ENCODE measurements at regions not wholly inside any gene's neighbourhood (a gene's known extent, or its start where the extent isn't known, plus 50 kb on each side); places are given as distances from the start of the nearest gene placed in this dataset.

DNA sequence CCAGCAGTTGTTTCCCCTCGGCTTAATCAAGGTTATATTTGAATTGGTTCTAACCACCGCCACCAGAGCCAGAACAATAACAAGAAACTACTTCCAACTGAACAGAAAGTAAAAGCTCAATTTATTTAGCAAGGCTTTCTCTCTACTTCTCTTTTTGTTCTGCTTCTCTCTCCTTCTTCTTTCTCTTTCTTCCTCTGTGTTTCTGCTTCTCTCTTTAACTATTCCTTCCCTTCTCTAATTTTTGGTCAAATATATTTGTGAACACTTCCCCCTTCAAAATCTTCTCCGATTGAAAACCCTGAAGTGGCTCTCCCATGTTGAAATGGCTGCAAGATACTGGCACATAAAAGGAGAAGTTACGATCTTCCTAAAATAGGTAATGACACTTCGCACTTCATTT lies 1195.9 kb upstream of the PRKX start:
- no peaks in the 10 kb centered on the region for H3K4me1 Mint-ChIP-seq
- H3K27ac Mint-ChIP-seq (ENCODE audit: unreplicated experiment) = no peak overlapping the region
- H3K27me3 Mint-ChIP-seq (ENCODE audit: low read depth) = no peaks in the 10 kb centered on the region
- H3K36me3 Mint-ChIP-seq (ENCODE audit: low read depth) = no peaks in the 10 kb centered on the region
- no peak overlapping the region for H3K4me3 Mint-ChIP-seq
- TF ChIP-seq, protein P1, sequence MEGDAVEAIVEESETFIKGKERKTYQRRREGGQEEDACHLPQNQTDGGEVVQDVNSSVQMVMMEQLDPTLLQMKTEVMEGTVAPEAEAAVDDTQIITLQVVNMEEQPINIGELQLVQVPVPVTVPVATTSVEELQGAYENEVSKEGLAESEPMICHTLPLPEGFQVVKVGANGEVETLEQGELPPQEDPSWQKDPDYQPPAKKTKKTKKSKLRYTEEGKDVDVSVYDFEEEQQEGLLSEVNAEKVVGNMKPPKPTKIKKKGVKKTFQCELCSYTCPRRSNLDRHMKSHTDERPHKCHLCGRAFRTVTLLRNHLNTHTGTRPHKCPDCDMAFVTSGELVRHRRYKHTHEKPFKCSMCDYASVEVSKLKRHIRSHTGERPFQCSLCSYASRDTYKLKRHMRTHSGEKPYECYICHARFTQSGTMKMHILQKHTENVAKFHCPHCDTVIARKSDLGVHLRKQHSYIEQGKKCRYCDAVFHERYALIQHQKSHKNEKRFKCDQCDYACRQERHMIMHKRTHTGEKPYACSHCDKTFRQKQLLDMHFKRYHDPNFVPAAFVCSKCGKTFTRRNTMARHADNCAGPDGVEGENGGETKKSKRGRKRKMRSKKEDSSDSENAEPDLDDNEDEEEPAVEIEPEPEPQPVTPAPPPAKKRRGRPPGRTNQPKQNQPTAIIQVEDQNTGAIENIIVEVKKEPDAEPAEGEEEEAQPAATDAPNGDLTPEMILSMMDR (conservative IDR thresholded peaks at IDR 0.05) = no peak
- no peak for DNase-seq (ENCODE audit: low read depth, low spot score)
- H3K9me3 Mint-ChIP-seq = peaks cover 6% of the 10 kb centered on the region

GRCh38 chrX:4905576-4905975 lies 1192.1 kb upstream of the PRKX start:
- TF ChIP-seq, protein P1 (conservative IDR thresholded peaks at IDR 0.05) = no peak
- no peaks in the 10 kb centered on the region for H3K27me3 Mint-ChIP-seq (ENCODE audit: low read depth)
- DNase-seq (ENCODE audit: low read depth, low spot score) = no peak
- no peaks in the 10 kb centered on the region for H3K4me1 Mint-ChIP-seq
- H3K27ac Mint-ChIP-seq (ENCODE audit: unreplicated experiment) = no peak overlapping the region
- peaks cover 4% of the 10 kb centered on the region for H3K9me3 Mint-ChIP-seq
- no peak overlapping the region for H3K4me3 Mint-ChIP-seq
- H3K36me3 Mint-ChIP-seq (ENCODE audit: low read depth) = no peaks in the 10 kb centered on the region

DNA sequence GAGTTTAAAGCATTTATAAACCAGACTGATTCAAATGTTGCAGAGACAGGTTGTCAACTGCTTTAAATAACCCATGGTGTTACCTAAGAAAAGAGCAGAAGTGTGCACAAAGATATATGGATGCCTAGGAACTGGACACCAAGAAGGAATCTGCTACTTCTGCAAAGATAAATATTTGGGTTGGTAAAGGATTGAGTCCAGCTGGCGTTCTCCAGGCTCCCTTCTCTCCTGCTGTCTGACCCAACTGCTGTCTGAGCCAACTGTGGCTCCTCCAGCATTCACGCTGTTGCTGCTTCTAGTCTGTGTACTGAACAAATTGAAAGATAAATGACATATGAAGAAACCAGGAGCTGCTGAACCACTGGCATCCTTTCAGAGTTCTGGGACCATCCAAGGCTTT lies 1167.8 kb upstream of the PRKX start:
- DNase-seq (ENCODE audit: low read depth, low spot score) = no peak
- no peaks in the 10 kb centered on the region for H3K4me1 Mint-ChIP-seq
- TF ChIP-seq, protein P1 (conservative IDR thresholded peaks at IDR 0.05) = no peak
- peak overlapping the region; percentile 35 for H3K27ac Mint-ChIP-seq (ENCODE audit: unreplicated experiment)
- no peaks in the 10 kb centered on the region for H3K27me3 Mint-ChIP-seq (ENCODE audit: low read depth)
- no peaks in the 10 kb centered on the region for H3K36me3 Mint-ChIP-seq (ENCODE audit: low read depth)
- peaks cover 4% of the 10 kb centered on the region for H3K9me3 Mint-ChIP-seq
- H3K4me3 Mint-ChIP-seq = no peak overlapping the region

DNA sequence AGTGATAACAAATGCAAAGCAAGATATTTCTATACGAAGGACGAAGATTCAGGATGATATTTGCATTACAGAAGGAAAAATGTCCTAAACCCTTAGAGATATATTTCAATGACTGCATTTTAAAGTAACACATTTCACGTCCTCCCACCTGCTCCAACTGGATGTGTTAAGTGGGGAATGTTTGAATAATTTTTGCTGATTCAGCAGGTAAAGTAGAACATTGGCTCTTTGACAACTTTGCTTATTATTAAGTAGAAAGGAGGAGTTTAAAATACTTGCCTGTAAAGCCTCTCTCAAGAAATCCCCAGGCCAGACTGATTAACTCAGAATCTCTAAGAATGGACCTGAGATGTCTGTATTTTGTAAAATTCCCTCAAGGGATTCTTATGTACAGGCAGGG lies 1165.2 kb upstream of the PRKX start:
- Mint-ChIP-seq H3K4me3 (no peak overlapping the region), H3K27me3 (ENCODE audit: low read depth) (no peaks in the 10 kb centered on the region), H3K27ac (ENCODE audit: unreplicated experiment) (no peak overlapping the region), H3K9me3 (peaks cover 4% of the 10 kb centered on the region), H3K4me1 (no peaks in the 10 kb centered on the region), H3K36me3 (ENCODE audit: low read depth) (no peaks in the 10 kb centered on the region)
- TF ChIP-seq, protein P1 (conservative IDR thresholded peaks at IDR 0.05) = no peak
- DNase-seq (ENCODE audit: low read depth, low spot score) = no peak

DNA sequence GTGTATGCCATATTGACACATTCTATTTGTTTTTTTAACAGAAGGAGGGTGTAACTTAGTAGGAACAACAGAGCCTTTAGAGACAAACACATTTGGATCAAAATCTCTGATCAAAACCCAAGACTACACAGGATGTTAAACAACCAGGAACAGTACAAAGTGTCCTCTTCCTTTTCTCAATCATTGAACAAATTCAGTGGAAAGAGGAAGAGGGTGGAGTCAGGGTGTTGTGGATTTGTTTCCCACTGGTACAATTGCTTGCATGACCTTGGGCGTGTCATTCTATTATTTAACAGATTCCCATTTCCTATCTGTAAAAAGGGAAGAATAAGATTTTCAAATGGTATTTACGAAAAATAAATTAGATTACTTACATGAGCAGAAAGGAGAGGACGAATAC lies 1162.8 kb upstream of the PRKX start:
- H3K9me3 Mint-ChIP-seq = peaks cover 4% of the 10 kb centered on the region
- H3K27me3 Mint-ChIP-seq (ENCODE audit: low read depth) = no peaks in the 10 kb centered on the region
- TF ChIP-seq, protein P1 (conservative IDR thresholded peaks at IDR 0.05) = no peak
- H3K36me3 Mint-ChIP-seq (ENCODE audit: low read depth) = no peaks in the 10 kb centered on the region
- H3K4me1 Mint-ChIP-seq = no peaks in the 10 kb centered on the region
- no peak for DNase-seq (ENCODE audit: low read depth, low spot score)
- no peak overlapping the region for H3K4me3 Mint-ChIP-seq
- H3K27ac Mint-ChIP-seq (ENCODE audit: unreplicated experiment) = no peak overlapping the region

GRCh38 chrX:4851534-4851933 lies 1138.1 kb upstream of the PRKX start:
- Mint-ChIP-seq H3K36me3 (ENCODE audit: low read depth) (no peaks in the 10 kb centered on the region), H3K4me1 (no peaks in the 10 kb centered on the region)

More at GRCh38 chrX:4851534-4851933, 1138.1 kb upstream of the PRKX start:
- no peak overlapping the region for H3K27ac Mint-ChIP-seq (ENCODE audit: unreplicated experiment)
- H3K27me3 Mint-ChIP-seq (ENCODE audit: low read depth) = peaks cover 2% of the 10 kb centered on the region
- TF ChIP-seq, protein P1 (conservative IDR thresholded peaks at IDR 0.05) = no peak
- no peak overlapping the region for H3K4me3 Mint-ChIP-seq
- DNase-seq (ENCODE audit: low read depth, low spot score) = no peak
- peaks cover 7% of the 10 kb centered on the region for H3K9me3 Mint-ChIP-seq

Measured in neural crest cell (in vitro differentiated cells).